Vagina (tissue), 2 donors: ENCODE measurements at regions not wholly inside any gene's neighbourhood (a gene's known extent, or its start where the extent isn't known, plus 50 kb on each side); places are given as distances from the start of the nearest gene placed in this dataset.

Source experiments
- DNase-seq, 2 donors: peaks; one replicate each; pipeline ENCODE4 v3.0.0-alpha.2; 2017; ENCODE audit errors: extremely low spot score in 2 of 2
- H3K27ac ChIP-seq: fragments of 200-600 bp; sonication (generic); one replicate; pipeline ENCODE4 v1.5.1; 2019
- H3K27me3 ChIP-seq: fragments of 200-600 bp; sonication (generic); one replicate; pipeline ENCODE4 v1.5.1; 2019
- H3K36me3 ChIP-seq, 2 donors: fragments of 200-600 bp; sonication (generic); one replicate each; pipeline ENCODE4 v1.5.1; 2017 to 2019
- H3K4me1 ChIP-seq: fragments of 200-600 bp; sonication (generic); one replicate; pipeline ENCODE4 v1.5.1; 2019
- H3K4me3 ChIP-seq, 2 donors: fragments of 200-600 bp; sonication (generic); 1 replicate in 1 of 2; 2 replicates in 1 of 2; pipeline ENCODE4 v1.5.1; 2016 to 2019
- H3K9me3 ChIP-seq: fragments of 200-600 bp; sonication (generic); one replicate; pipeline ENCODE4 v1.5.1; 2019
- CTCF ChIP-seq, 3 experiments: fragments of 450-650 bp in 2 of 3; fragments of 200-600 bp in 1 of 3; sonication (generic) in 1 of 3; IDR thresholded peaks; one replicate each; pipeline ENCODE4 v1.5.1; 2017 to 2019; ENCODE audit warnings: antibody characterized with exemption in 3 of 3, mild to moderate bottlenecking in 2 of 3, moderate library complexity in 2 of 3
- POLR2A ChIP-seq, 2 donors: fragments of 450-650 bp; IDR thresholded peaks; one replicate each; pipeline ENCODE4 v1.6.1; 2017; ENCODE audit warnings: antibody characterized with exemption in 2 of 2, mild to moderate bottlenecking in 2 of 2, moderate library complexity in 2 of 2
- POLR2AphosphoS5 ChIP-seq, 2 donors: sonication (generic); formaldehyde crosslinking; IDR thresholded peaks; one replicate each; pipeline ENCODE4 v1.9.0; 2017; ENCODE audit warnings: antibody characterized with exemption in 2 of 2, mild to moderate bottlenecking in 2 of 2, low read depth in 1 of 2; ENCODE audit not compliant: insufficient read depth in 1 of 2
- intact Hi-C: fragments of 100-400 bp; cut with DNase I; formaldehyde crosslinking; loops from one replicate; pipeline ENCODE4 v1.15.1; 2023

DNA sequence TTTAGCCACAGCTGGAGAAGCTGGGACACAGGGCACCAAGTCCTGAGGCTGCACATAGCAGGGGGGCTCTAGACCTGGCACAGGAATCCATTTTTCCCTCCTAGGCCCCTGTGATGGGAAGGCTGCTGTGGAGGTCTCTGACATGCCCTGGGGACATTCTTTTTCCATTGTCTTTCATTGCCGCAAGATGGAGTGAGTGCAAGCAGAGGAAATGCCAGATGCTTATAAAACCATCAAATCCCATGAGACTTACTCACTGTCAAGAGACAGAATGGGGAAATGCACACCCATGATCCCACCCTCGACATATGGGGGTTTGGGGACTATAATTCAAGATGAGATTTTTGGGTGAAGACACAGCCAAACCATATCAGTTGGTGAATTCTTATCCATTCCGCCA, 94.7 kb upstream of the FERD3L start:
- H3K36me3 ChIP-seq = no peaks in the 10 kb centered on the region
- H3K27ac ChIP-seq = no peak overlapping the region
- H3K27me3 ChIP-seq = no peaks in the 10 kb centered on the region
- no peak overlapping the region for H3K4me3 ChIP-seq
- no peak for DNase-seq
- no peaks in the 10 kb centered on the region for H3K9me3 ChIP-seq
- H3K4me1 ChIP-seq = no peaks in the 10 kb centered on the region
- TF ChIP-seq POLR2AphosphoS5 (IDR thresholded peaks at IDR 0.05; ENCODE audit: insufficient read depth in 1 of 2, low read depth in 1 of 2) = no peak
- TF ChIP-seq CTCF (IDR thresholded peaks at IDR 0.05) = no peak
- TF ChIP-seq POLR2A (IDR thresholded peaks at IDR 0.05) = no peak
- intact Hi-C loops = no loop called here

- no peaks in the 10 kb centered on the region for H3K27me3 ChIP-seq
- no peak for TF ChIP-seq CTCF (IDR thresholded peaks at IDR 0.05)
- TF ChIP-seq POLR2A (IDR thresholded peaks at IDR 0.05) = no peak
- TF ChIP-seq POLR2AphosphoS5 (IDR thresholded peaks at IDR 0.05; ENCODE audit: insufficient read depth in 1 of 2, low read depth in 1 of 2) = no peak
- H3K9me3 ChIP-seq = no peaks in the 10 kb centered on the region
- no peaks in the 10 kb centered on the region for H3K4me1 ChIP-seq
- H3K4me3 ChIP-seq = no peak overlapping the region
- no peak overlapping the region for H3K27ac ChIP-seq
- no peak for DNase-seq
- H3K36me3 ChIP-seq = no peaks in the 10 kb centered on the region
- intact Hi-C loops = no loop called here
These were observed 90.5 kb upstream of the FERD3L start for GRCh38 chr7:19235680-19236079.

- no peak for DNase-seq
- Histone ChIP-seq H3K27me3 (no peaks in the 10 kb centered on the region), H3K36me3 (no peaks in the 10 kb centered on the region), H3K9me3 (no peaks in the 10 kb centered on the region), H3K27ac (no peak overlapping the region), H3K4me3 (no peak overlapping the region), H3K4me1 (no peaks in the 10 kb centered on the region)
- TF ChIP-seq POLR2AphosphoS5 (IDR thresholded peaks at IDR 0.05; ENCODE audit: insufficient read depth in 1 of 2, low read depth in 1 of 2) (no peak), POLR2A (IDR thresholded peaks at IDR 0.05) (no peak), CTCF (IDR thresholded peaks at IDR 0.05) (no peak)
- intact Hi-C loops = no loop called here
These were observed 79.7 kb upstream of the FERD3L start for GRCh38 chr7:19224951-19225350.

GRCh38 chr7:19215412-19215811, 70.2 kb upstream of the FERD3L start:
- no peak for DNase-seq
- Histone ChIP-seq H3K4me1 (no peaks in the 10 kb centered on the region), H3K27ac (no peak overlapping the region), H3K9me3 (no peaks in the 10 kb centered on the region), H3K4me3 (no peak overlapping the region), H3K27me3 (no peaks in the 10 kb centered on the region), H3K36me3 (no peaks in the 10 kb centered on the region)
- TF ChIP-seq CTCF (IDR thresholded peaks at IDR 0.05) (no peak), POLR2A (IDR thresholded peaks at IDR 0.05) (no peak), POLR2AphosphoS5 (IDR thresholded peaks at IDR 0.05; ENCODE audit: insufficient read depth in 1 of 2, low read depth in 1 of 2) (no peak)
- intact Hi-C loops = no loop called here

DNA sequence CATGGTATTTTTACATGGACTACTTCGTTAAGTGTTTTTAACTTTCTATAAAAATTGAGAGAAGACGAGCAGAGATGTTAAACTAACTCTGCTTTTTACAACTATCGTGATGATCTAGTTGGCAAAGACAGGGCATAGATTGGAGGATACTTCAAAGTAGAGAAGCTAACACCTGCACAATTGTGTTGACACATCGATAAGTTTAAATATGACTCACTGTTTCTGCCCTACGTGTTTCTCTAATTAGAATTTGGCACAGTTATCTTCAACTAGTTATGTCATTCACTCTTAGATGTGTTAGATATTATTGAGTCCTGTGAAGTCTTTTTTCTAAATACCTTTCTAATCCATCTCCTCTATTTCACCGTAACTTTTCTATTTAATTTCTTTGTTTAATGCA, 68.5 kb upstream of the FERD3L start:
- no peaks in the 10 kb centered on the region for H3K27me3 ChIP-seq
- H3K4me1 ChIP-seq = no peaks in the 10 kb centered on the region
- no peaks in the 10 kb centered on the region for H3K36me3 ChIP-seq
- no peak overlapping the region for H3K27ac ChIP-seq
- intact Hi-C loops = no loop called here
- no peak for DNase-seq
- TF ChIP-seq CTCF (IDR thresholded peaks at IDR 0.05) (no peak), POLR2A (IDR thresholded peaks at IDR 0.05) (no peak)
- no peaks in the 10 kb centered on the region for H3K9me3 ChIP-seq
- no peak overlapping the region for H3K4me3 ChIP-seq
